HFFc6 (cell line): ENCODE measurements at regions not wholly inside any gene's neighbourhood (a gene's known extent, or its start where the extent isn't known, plus 50 kb on each side); places are given as distances from the start of the nearest gene placed in this dataset.
"Not testable (repeated sequence)": the region's sequence is repeated elsewhere in the genome, so short reads cannot be mapped to it uniquely, and the experiment has no call there.

Source experiments
- DNase-seq: peaks from one replicate; pipeline ENCODE4 v3.0.0-alpha.2; 2018
- H3K27ac Mint-ChIP-seq: 2 replicates; pipeline ENCODE4 v1.8.0; 2020; ENCODE audit warnings: mild to moderate bottlenecking, mixed read lengths
- H3K27me3 Mint-ChIP-seq: 2 replicates; pipeline ENCODE4 v1.8.0; 2021; ENCODE audit warnings: mild to moderate bottlenecking, moderate library complexity, mixed read lengths; ENCODE audit not compliant: insufficient read depth
- H3K36me3 Mint-ChIP-seq: 2 replicates; pipeline ENCODE4 v1.8.0; 2021; ENCODE audit warnings: low read depth, mixed read lengths
- H3K4me1 Mint-ChIP-seq: 2 replicates; pipeline ENCODE4 v1.8.0; 2020; ENCODE audit warnings: low read depth, mixed read lengths
- H3K4me3 Mint-ChIP-seq: 2 replicates; pipeline ENCODE4 v1.8.0; 2020; ENCODE audit warnings: mild to moderate bottlenecking, moderate library complexity, mixed read lengths
- H3K9me3 Mint-ChIP-seq: 2 replicates; pipeline ENCODE4 v1.8.0; 2020; ENCODE audit warnings: mild to moderate bottlenecking, mixed read lengths
- CTCF ChIP-seq: fragments of 200-600 bp; sonication (generic); IDR thresholded peaks from 2 replicates; pipeline ENCODE4 v1.5.0; 2021; ENCODE audit warnings: antibody characterized with exemption, mild to moderate bottlenecking

- H3K27ac Mint-ChIP-seq, result no peak overlapping the region
- TF ChIP-seq CTCF, result no peak
- no peak for DNase-seq
- no peaks in the 10 kb centered on the region for H3K27me3 Mint-ChIP-seq
- H3K36me3 Mint-ChIP-seq, result no peaks in the 10 kb centered on the region
- H3K4me1 Mint-ChIP-seq, result no peaks in the 10 kb centered on the region
- H3K4me3 Mint-ChIP-seq, result no peak overlapping the region
- H3K9me3 Mint-ChIP-seq, result no peaks in the 10 kb centered on the region
Observed at GRCh38 chr14:85010186-85010585, 519.8 kb upstream of the FLRT2 start.

- no peak overlapping the region for H3K27ac Mint-ChIP-seq
Observed at GRCh38 chr14:85016496-85016895, 513.4 kb upstream of the FLRT2 start.

GRCh38 chr14:85023866-85024265, 506.1 kb upstream of the FLRT2 start:
- H3K4me1 Mint-ChIP-seq, DNase-seq, H3K27me3 Mint-ChIP-seq, H3K36me3 Mint-ChIP-seq, H3K9me3 Mint-ChIP-seq, H3K4me3 Mint-ChIP-seq, H3K27ac Mint-ChIP-seq: not testable (repeated sequence)

More at GRCh38 chr14:85016496-85016895, 513.4 kb upstream of the FLRT2 start:
- TF ChIP-seq CTCF, result no peak
- Mint-ChIP-seq H3K9me3 (no peaks in the 10 kb centered on the region; the same call in 1 of the 2 replicates), H3K4me1 (no peaks in the 10 kb centered on the region), H3K36me3 (no peaks in the 10 kb centered on the region), H3K27me3 (0 out of 2 replicates have a peak, but pooled peaks cover 2% of the 10 kb centered on the region), H3K4me3 (no peak overlapping the region)
- no peak for DNase-seq

- Mint-ChIP-seq H3K4me3 (no peak overlapping the region), H3K9me3 (peaks cover 5% of the 10 kb centered on the region; the same call in 1 of the 2 replicates), H3K4me1 (no peaks in the 10 kb centered on the region), H3K27me3 (peaks cover 9% of the 10 kb centered on the region), H3K36me3 (no peaks in the 10 kb centered on the region), H3K27ac (no peak overlapping the region)
- DNase-seq, result no peak
- no peak for TF ChIP-seq CTCF
Observed at GRCh38 chr14:85024931-85025330, 505.0 kb upstream of the FLRT2 start.

- DNase-seq, result no peak
- H3K4me3 Mint-ChIP-seq, result no peak overlapping the region
- no peak overlapping the region for H3K27ac Mint-ChIP-seq
- peaks cover 3% of the 10 kb centered on the region; the same call in 1 of the 2 replicates for H3K9me3 Mint-ChIP-seq
- TF ChIP-seq CTCF, result no peak
- no peaks in the 10 kb centered on the region for H3K4me1 Mint-ChIP-seq
- H3K27me3 Mint-ChIP-seq, result peaks cover 7% of the 10 kb centered on the region
- H3K36me3 Mint-ChIP-seq, result no peaks in the 10 kb centered on the region
Observed at GRCh38 chr14:85027681-85028370, 502.1 kb upstream of the FLRT2 start.

GRCh38 chr14:85037411-85037810, 492.5 kb upstream of the FLRT2 start:
- H3K27ac Mint-ChIP-seq, result no peak overlapping the region
- H3K27me3 Mint-ChIP-seq, result peaks cover 1% of the 10 kb centered on the region
- no peak for DNase-seq
- no peaks in the 10 kb centered on the region for H3K36me3 Mint-ChIP-seq
- TF ChIP-seq CTCF, result no peak
- H3K4me1 Mint-ChIP-seq, result peaks cover 10% of the 10 kb centered on the region; the same call in 1 of the 2 replicates
- no peaks in the 10 kb centered on the region for H3K9me3 Mint-ChIP-seq
- H3K4me3 Mint-ChIP-seq, result no peak overlapping the region
